HG02870 (cell line): ENCODE measurements at regions not wholly inside any gene's neighbourhood (a gene's known extent, or its start where the extent isn't known, plus 50 kb on each side); places are given as distances from the start of the nearest gene placed in this dataset.

Source experiments
- ATAC-seq: cut with Tn5 transposase; IDR thresholded peaks from one replicate; pipeline ENCODE4 v1.9.1; 2021; ENCODE audit warnings: mild to moderate bottlenecking, moderate library complexity; ENCODE audit not compliant: unreplicated experiment

GRCh38 chr12:91610561-91610960 lies 427.9 kb upstream of the DCN start:
- no peak for ATAC-seq

GRCh38 chr12:91609283-91609682 lies 426.7 kb upstream of the DCN start:
- no peak for ATAC-seq

- ATAC-seq, result no peak
Measured at GRCh38 chr12:91608542-91608941, 425.9 kb upstream of the DCN start.

- no peak for ATAC-seq
Measured at GRCh38 chr12:91606662-91607377, 424.2 kb upstream of the DCN start.

GRCh38 chr12:91604897-91605296 lies 422.3 kb upstream of the DCN start:
- no peak for ATAC-seq

GRCh38 chr12:91603060-91603459 lies 420.4 kb upstream of the DCN start:
- no peak for ATAC-seq

GRCh38 chr12:91601054-91601453 lies 418.4 kb upstream of the DCN start:
- ATAC-seq, result no peak

- no peak for ATAC-seq
Measured at GRCh38 chr12:91594715-91595114, 412.1 kb upstream of the DCN start.

GRCh38 chr12:91591639-91591987 lies 409.0 kb upstream of the DCN start:
- ATAC-seq, result no peak

GRCh38 chr12:91590966-91591638 lies 408.5 kb upstream of the DCN start:
- ATAC-seq, result no peak

GRCh38 chr12:91588874-91589454 lies 406.3 kb upstream of the DCN start:
- ATAC-seq, result no peak

GRCh38 chr12:91586015-91586414 lies 403.4 kb upstream of the DCN start:
- ATAC-seq, result no peak

GRCh38 chr12:91582811-91583210 lies 400.2 kb upstream of the DCN start:
- no peak for ATAC-seq

- ATAC-seq, result no peak
Measured at GRCh38 chr12:91579516-91580263, 397.1 kb upstream of the DCN start.

- ATAC-seq, result peak; percentile 48
Measured at GRCh38 chr12:91577586-91578539, 395.2 kb upstream of the DCN start.

- ATAC-seq, result no peak
Measured at GRCh38 chr12:91576432-91576831, 393.8 kb upstream of the DCN start.

GRCh38 chr12:91575630-91576029 lies 393.0 kb upstream of the DCN start:
- ATAC-seq, result no peak

GRCh38 chr12:91574975-91575374 lies 392.4 kb upstream of the DCN start:
- no peak for ATAC-seq

- ATAC-seq, result no peak
Measured at GRCh38 chr12:91574391-91574790, 391.8 kb upstream of the DCN start.

- ATAC-seq, result no peak
Measured at GRCh38 chr12:91572869-91573268, 390.3 kb upstream of the DCN start.

GRCh38 chr12:91567100-91567485 lies 384.5 kb upstream of the DCN start:
- no peak for ATAC-seq
